ENCODE measurements at regions not wholly inside any gene's neighbourhood (a gene's known extent, or its start where the extent isn't known, plus 50 kb on each side); places are given as distances from the start of the nearest gene placed in this dataset.

- TF ChIP-seq CTCF (IDR thresholded peaks at IDR 0.05) = no peak
- no peak for TF ChIP-seq POLR2A (IDR thresholded peaks at IDR 0.05)
Observed at GRCh38 chr7:142579946-142580345, 169.3 kb upstream of the PRSS1 start.
